DND-41 (cell line): ENCODE measurements at regions not wholly inside any gene's neighbourhood (a gene's known extent, or its start where the extent isn't known, plus 50 kb on each side); places are given as distances from the start of the nearest gene placed in this dataset.
"Not testable (repeated sequence)": the region's sequence is repeated elsewhere in the genome, so short reads cannot be mapped to it uniquely, and the experiment has no call there.

Experiments
- ATAC-seq: fragments of 200-7000 bp; cut with Tn5 transposase; 3 replicates; pipeline ENCODE4 v1.9.1; 2021; ENCODE audit warnings: low read depth; ENCODE audit not compliant: insufficient read depth
- DNase-seq: peaks from one replicate; pipeline ENCODE4 v3.0.0-alpha.2; 2020
- H2AFZ ChIP-seq: 2 replicates; pipeline ENCODE4 v1.6.0; 2012; ENCODE audit warnings: low read depth, low read length
- H3K27ac ChIP-seq: 2 replicates; pipeline ENCODE4 v1.5.1; 2012; ENCODE audit warnings: low read length, inconsistent platforms
- H3K27me3 ChIP-seq: fragments of 200-600 bp; sonication (generic); 2 replicates; pipeline ENCODE4 v1.6.0; 2012; ENCODE audit warnings: low read length, mild to moderate bottlenecking, inconsistent platforms; ENCODE audit not compliant: insufficient read depth, poor library complexity
- H3K36me3 ChIP-seq: 2 replicates; pipeline ENCODE4 v1.5.1; 2012; ENCODE audit warnings: low read length, inconsistent platforms; ENCODE audit not compliant: insufficient read depth
- H3K4me1 ChIP-seq: 2 replicates; pipeline ENCODE4 v1.5.1; 2012; ENCODE audit warnings: mild to moderate bottlenecking, low read length; ENCODE audit not compliant: insufficient read depth
- H3K4me2 ChIP-seq: 2 replicates; pipeline ENCODE4 v1.6.0; 2012; ENCODE audit warnings: mild to moderate bottlenecking, moderate library complexity, low read length, inconsistent platforms; ENCODE audit not compliant: insufficient read depth
- H3K4me3 ChIP-seq, 2 experiments: fragments of 200-600 bp in 1 of 2; shearing (Covaris generic) in 1 of 2; 2 replicates each; pipeline ENCODE4 v1.5.1; 2012 to 2016; ENCODE audit warnings: inconsistent platforms in 2 of 2, low read length in 2 of 2, mild to moderate bottlenecking in 2 of 2, low read depth in 1 of 2, moderate library complexity in 1 of 2
- H3K79me2 ChIP-seq: 2 replicates; pipeline ENCODE4 v1.6.0; 2012; ENCODE audit warnings: low read length, inconsistent platforms; ENCODE audit not compliant: insufficient read depth
- H3K9ac ChIP-seq: 2 replicates; pipeline ENCODE4 v1.6.0; 2012; ENCODE audit warnings: low read depth, mild to moderate bottlenecking, inconsistent platforms, low read length, moderate library complexity
- H3K9me3 ChIP-seq: 2 replicates; pipeline ENCODE4 v1.5.1; 2012; ENCODE audit warnings: low read length, moderate library complexity, mild to moderate bottlenecking, inconsistent platforms; ENCODE audit not compliant: insufficient read depth, severe bottlenecking
- H4K20me1 ChIP-seq: 2 replicates; pipeline ENCODE4 v1.6.0; 2012; ENCODE audit warnings: low read length; ENCODE audit not compliant: insufficient read depth
- EZH2 ChIP-seq: IDR thresholded peaks from 3 replicates; pipeline ENCODE4 v1.6.1; 2012; ENCODE audit warnings: borderline replicate concordance, low read depth, mild to moderate bottlenecking, moderate library complexity, low read length, inconsistent platforms; ENCODE audit not compliant: severe bottlenecking
- TF ChIP-seq, protein P1 (sequence below): IDR thresholded peaks from 2 replicates; pipeline ENCODE4 v1.5.1; 2012; ENCODE audit warnings: borderline replicate concordance, low read length, moderate library complexity, mild to moderate bottlenecking; ENCODE audit not compliant: poor library complexity, severe bottlenecking; ENCODE audit errors: extremely low read depth

DNA sequence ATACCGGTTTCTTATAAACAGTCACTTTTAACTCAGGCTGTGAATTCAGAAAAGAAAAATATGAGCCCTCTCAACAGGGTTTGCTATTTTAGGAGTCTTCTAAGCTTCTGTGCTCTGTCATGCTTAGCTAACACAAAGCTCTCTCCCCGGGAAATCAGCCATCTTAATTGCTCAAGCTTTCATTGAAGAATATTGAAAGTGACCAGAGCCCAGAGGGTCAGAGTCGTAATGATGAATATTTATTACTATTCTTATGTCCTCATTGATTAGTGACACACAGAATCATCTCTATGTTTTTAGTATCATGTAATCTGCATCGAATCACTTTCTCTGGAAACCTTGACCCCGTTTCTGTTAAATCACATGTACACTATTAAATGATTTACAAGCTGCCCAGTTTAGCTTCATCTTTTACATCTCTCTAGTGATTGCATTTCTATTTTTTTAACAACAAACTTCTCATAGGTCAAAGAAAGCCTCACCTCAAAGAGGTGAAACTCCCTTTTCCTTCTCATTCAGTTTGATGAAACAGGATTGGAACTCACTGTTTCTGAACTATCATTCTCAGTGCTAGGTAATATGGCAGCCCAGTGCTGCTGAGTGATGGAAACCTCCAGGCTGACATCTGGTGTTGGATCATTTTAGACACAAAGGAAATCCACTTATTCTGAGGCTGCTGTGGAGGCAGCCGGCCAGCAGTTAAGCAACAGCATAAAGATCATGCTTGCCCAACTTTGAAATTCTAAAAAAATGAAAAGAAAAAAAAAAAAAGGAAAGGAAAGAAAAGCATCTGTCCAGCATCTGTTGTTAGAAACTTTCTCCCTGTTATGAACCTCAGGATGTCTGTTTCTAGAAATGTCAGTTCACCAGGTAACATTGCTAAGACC lies 96.3 kb downstream of the RFPL4B start:
- ATAC-seq (no peak), DNase-seq (no peak)
- no peak overlapping the region for H3K27ac ChIP-seq
- H3K4me1 ChIP-seq: no peaks in the 10 kb centered on the region
- H4K20me1 ChIP-seq: no peaks in the 10 kb centered on the region
- no peaks in the 10 kb centered on the region for H3K36me3 ChIP-seq
- no peak for TF ChIP-seq EZH2
- TF ChIP-seq, protein P1, sequence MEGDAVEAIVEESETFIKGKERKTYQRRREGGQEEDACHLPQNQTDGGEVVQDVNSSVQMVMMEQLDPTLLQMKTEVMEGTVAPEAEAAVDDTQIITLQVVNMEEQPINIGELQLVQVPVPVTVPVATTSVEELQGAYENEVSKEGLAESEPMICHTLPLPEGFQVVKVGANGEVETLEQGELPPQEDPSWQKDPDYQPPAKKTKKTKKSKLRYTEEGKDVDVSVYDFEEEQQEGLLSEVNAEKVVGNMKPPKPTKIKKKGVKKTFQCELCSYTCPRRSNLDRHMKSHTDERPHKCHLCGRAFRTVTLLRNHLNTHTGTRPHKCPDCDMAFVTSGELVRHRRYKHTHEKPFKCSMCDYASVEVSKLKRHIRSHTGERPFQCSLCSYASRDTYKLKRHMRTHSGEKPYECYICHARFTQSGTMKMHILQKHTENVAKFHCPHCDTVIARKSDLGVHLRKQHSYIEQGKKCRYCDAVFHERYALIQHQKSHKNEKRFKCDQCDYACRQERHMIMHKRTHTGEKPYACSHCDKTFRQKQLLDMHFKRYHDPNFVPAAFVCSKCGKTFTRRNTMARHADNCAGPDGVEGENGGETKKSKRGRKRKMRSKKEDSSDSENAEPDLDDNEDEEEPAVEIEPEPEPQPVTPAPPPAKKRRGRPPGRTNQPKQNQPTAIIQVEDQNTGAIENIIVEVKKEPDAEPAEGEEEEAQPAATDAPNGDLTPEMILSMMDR: no peak
- H3K9me3 ChIP-seq: no peaks in the 10 kb centered on the region
- no peaks in the 10 kb centered on the region for H3K79me2 ChIP-seq
- H3K4me2 ChIP-seq: no peak overlapping the region
- H3K4me3 ChIP-seq: no peak overlapping the region
- peaks cover 3% of the 10 kb centered on the region for H3K27me3 ChIP-seq
- H3K9ac ChIP-seq: no peak overlapping the region
- H2AFZ ChIP-seq: no peak overlapping the region

- not testable (repeated sequence) for H3K9ac ChIP-seq, H3K4me2 ChIP-seq, H3K79me2 ChIP-seq, H3K9me3 ChIP-seq, H3K27ac ChIP-seq, H2AFZ ChIP-seq, ATAC-seq, H4K20me1 ChIP-seq, H3K36me3 ChIP-seq, H3K4me3 ChIP-seq, H3K4me1 ChIP-seq, H3K27me3 ChIP-seq, DNase-seq
These were observed 101.7 kb downstream of the RFPL4B start for GRCh38 chr6:112448786-112449185.

DNA sequence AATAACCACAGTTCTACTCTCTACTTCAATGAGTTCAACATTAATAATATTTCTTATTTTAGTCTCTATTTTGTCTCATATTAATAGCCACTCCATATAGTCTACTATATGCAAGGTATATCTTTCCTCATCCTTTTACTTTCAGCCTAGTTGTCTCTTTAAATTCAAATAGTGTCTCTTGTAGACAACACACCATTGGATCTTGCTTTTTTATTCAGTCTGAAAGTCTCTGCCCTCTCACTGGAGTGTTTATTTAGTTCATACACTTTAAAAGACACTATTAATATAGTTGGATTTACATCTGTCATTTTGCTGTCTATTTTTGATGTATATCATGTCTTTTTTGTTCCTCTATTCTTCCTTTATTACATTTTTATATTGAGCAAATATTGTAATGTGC lies 103.5 kb downstream of the RFPL4B start:
- H3K79me2 ChIP-seq: no peaks in the 10 kb centered on the region
- ATAC-seq: no peak
- no peaks in the 10 kb centered on the region for H3K36me3 ChIP-seq
- no peak for DNase-seq
- H2AFZ ChIP-seq: no peak overlapping the region
- TF ChIP-seq, protein P1: no peak
- TF ChIP-seq EZH2: no peak
- H4K20me1 ChIP-seq: no peaks in the 10 kb centered on the region
- H3K27ac ChIP-seq: no peak overlapping the region
- no peaks in the 10 kb centered on the region for H3K4me1 ChIP-seq
- no peak overlapping the region for H3K9ac ChIP-seq
- H3K4me3 ChIP-seq: no peak overlapping the region
- H3K27me3 ChIP-seq: no peaks in the 10 kb centered on the region
- no peaks in the 10 kb centered on the region for H3K9me3 ChIP-seq
- H3K4me2 ChIP-seq: no peak overlapping the region

GRCh38 chr6:112457886-112458285 lies 110.8 kb downstream of the RFPL4B start:
- Histone ChIP-seq H2AFZ (no peak overlapping the region), H3K4me3 (no peak overlapping the region)
- TF ChIP-seq EZH2: no peak
- TF ChIP-seq, protein P1: no peak

More at GRCh38 chr6:112457886-112458285, 110.8 kb downstream of the RFPL4B start:
- Histone ChIP-seq H3K36me3 (no peaks in the 10 kb centered on the region), H4K20me1 (no peaks in the 10 kb centered on the region), H3K4me2 (no peak overlapping the region), H3K9me3 (no peaks in the 10 kb centered on the region), H3K4me1 (no peaks in the 10 kb centered on the region), H3K9ac (no peak overlapping the region), H3K27me3 (no peaks in the 10 kb centered on the region), H3K27ac (no peak overlapping the region), H3K79me2 (no peaks in the 10 kb centered on the region)
- ATAC-seq (no peak), DNase-seq (no peak)
